Sigmoid colon (tissue), 6 donors: ENCODE measurements at regions not wholly inside any gene's neighbourhood (a gene's known extent, or its start where the extent isn't known, plus 50 kb on each side); places are given as distances from the start of the nearest gene placed in this dataset.

Source experiments
- DNase-seq: peaks from one replicate; pipeline ENCODE4 v3.0.0-alpha.2; 2019
- H3K27ac ChIP-seq, 4 donors: fragments of 200-600 bp; sonication (generic); one replicate each; pipeline ENCODE4 v1.5.1; 2016 to 2019; ENCODE audit warnings: mild to moderate bottlenecking in 1 of 4
- H3K27me3 ChIP-seq, 3 donors: fragments of 200-600 bp; sonication (generic); one replicate each; pipeline ENCODE4 v1.5.1; 2019; ENCODE audit warnings: mild to moderate bottlenecking in 1 of 3
- H3K36me3 ChIP-seq, 4 donors: fragments of 200-600 bp; sonication (generic); one replicate each; pipeline ENCODE4 v1.5.1; 2016 to 2019
- H3K4me1 ChIP-seq, 4 donors: fragments of 200-600 bp; sonication (generic); one replicate each; pipeline ENCODE4 v1.5.1; 2017 to 2019
- H3K4me3 ChIP-seq, 4 donors: fragments of 200-600 bp; sonication (generic); one replicate each; pipeline ENCODE4 v1.5.1; 2017 to 2019; ENCODE audit warnings: mild to moderate bottlenecking in 2 of 4, moderate library complexity in 1 of 4
- H3K9me3 ChIP-seq, 4 donors: fragments of 200-600 bp in 3 of 4; sonication (generic) in 3 of 4; one replicate each; pipeline versions ENCODE4 v1.5.1 to v1.6.1; 2013 to 2019
- CTCF ChIP-seq, 4 experiments: fragments of 450-650 bp in 3 of 4; fragments of 200-600 bp in 1 of 4; IDR thresholded peaks; one replicate each; pipeline ENCODE4 v1.5.1; 2016 to 2019; ENCODE audit warnings: antibody characterized with exemption in 4 of 4, mild to moderate bottlenecking in 3 of 4, moderate library complexity in 2 of 4
- EP300 ChIP-seq, 4 donors: sonication (generic); formaldehyde crosslinking; IDR thresholded peaks; one replicate each; pipeline ENCODE4 v1.6.1; 2017; ENCODE audit warnings: antibody characterized with exemption in 4 of 4
- POLR2A ChIP-seq, 2 donors: fragments of 450-650 bp; IDR thresholded peaks; one replicate each; pipeline ENCODE4 v1.6.1; 2016; ENCODE audit warnings: antibody characterized with exemption in 2 of 2, mild to moderate bottlenecking in 2 of 2, moderate library complexity in 2 of 2
- POLR2AphosphoS5 ChIP-seq, 4 donors: sonication (generic); formaldehyde crosslinking; IDR thresholded peaks; one replicate each; pipeline ENCODE4 v1.6.1; 2017; ENCODE audit warnings: antibody characterized with exemption in 4 of 4
- WGBS, 2 donors: extraction: QIAGEN DNeasy Blood & Tissue Kit; methylation state at CpG; one replicate each; pipeline ENCODE4 v1.1.7; 2013; 5-methylcytosine and 5-hydroxymethylcytosine counted together
- intact Hi-C: fragments of 100-400 bp; cut with DNase I; formaldehyde crosslinking; loops from one replicate; pipeline ENCODE4 v1.15.1; 2023
- donor health status: healthy with polysubstance abuse.
- donor health status: healthy.

- Histone ChIP-seq H3K4me1 (no peaks in the 10 kb centered on the region), H3K27me3 (no peaks in the 10 kb centered on the region), H3K27ac (no peak overlapping the region), H3K4me3 (no peak overlapping the region), H3K36me3 (no peaks in the 10 kb centered on the region), H3K9me3 (no peaks in the 10 kb centered on the region)
- no peak for DNase-seq
- 78 to 90% methylated on average over 8 of the region's 8 CpGs for WGBS, 2 donors
- TF ChIP-seq POLR2A (IDR thresholded peaks at IDR 0.05) (no peak), CTCF (IDR thresholded peaks at IDR 0.05) (no peak), POLR2AphosphoS5 (IDR thresholded peaks at IDR 0.05) (no peak), EP300 (IDR thresholded peaks at IDR 0.05) (no peak)
- intact Hi-C loops = no loop called here
Measured at GRCh38 chr1:178652506-178653490, 72.2 kb upstream of the RALGPS2 start.

- Histone ChIP-seq H3K9me3 (no peaks in the 10 kb centered on the region), H3K27me3 (no peaks in the 10 kb centered on the region), H3K36me3 (no peaks in the 10 kb centered on the region), H3K4me1 (no peaks in the 10 kb centered on the region), H3K27ac (no peak overlapping the region), H3K4me3 (no peak overlapping the region)
- TF ChIP-seq POLR2AphosphoS5 (IDR thresholded peaks at IDR 0.05) (no peak), EP300 (IDR thresholded peaks at IDR 0.05) (no peak), POLR2A (IDR thresholded peaks at IDR 0.05) (no peak), CTCF (IDR thresholded peaks at IDR 0.05) (no peak)
- 70 to 90% methylated on average over 4 of the region's 4 CpGs for WGBS, 2 donors
- intact Hi-C loops = no loop called here
- DNase-seq = no peak
Measured at GRCh38 chr1:178659789-178660208, 65.2 kb upstream of the RALGPS2 start.

GRCh38 chr1:178660461-178660860 lies 64.6 kb upstream of the RALGPS2 start:
- no peaks in the 10 kb centered on the region for H3K36me3 ChIP-seq
- H3K27ac ChIP-seq = no peak overlapping the region
- no peaks in the 10 kb centered on the region for H3K4me1 ChIP-seq
- H3K4me3 ChIP-seq = no peak overlapping the region
- no peak for DNase-seq
- WGBS, 2 donors = 91 to 97% methylated on average over 1 of the region's 1 CpG
- TF ChIP-seq CTCF (IDR thresholded peaks at IDR 0.05) (no peak), EP300 (IDR thresholded peaks at IDR 0.05) (no peak), POLR2A (IDR thresholded peaks at IDR 0.05) (no peak), POLR2AphosphoS5 (IDR thresholded peaks at IDR 0.05) (no peak)
- H3K9me3 ChIP-seq = no peaks in the 10 kb centered on the region
- intact Hi-C loops = no loop called here
- no peaks in the 10 kb centered on the region for H3K27me3 ChIP-seq

GRCh38 chr1:178664278-178664677 lies 60.8 kb upstream of the RALGPS2 start:
- DNase-seq = no peak

More at GRCh38 chr1:178664278-178664677, 60.8 kb upstream of the RALGPS2 start:
- no peaks in the 10 kb centered on the region for H3K27me3 ChIP-seq
- H3K27ac ChIP-seq = no peak overlapping the region
- H3K9me3 ChIP-seq = no peaks in the 10 kb centered on the region
- no peak for TF ChIP-seq POLR2A (IDR thresholded peaks at IDR 0.05)
- TF ChIP-seq CTCF (IDR thresholded peaks at IDR 0.05) = no peak
- no peak for TF ChIP-seq POLR2AphosphoS5 (IDR thresholded peaks at IDR 0.05)
- TF ChIP-seq EP300 (IDR thresholded peaks at IDR 0.05) = no peak
- 73 to 84% methylated on average over 5 of the region's 5 CpGs for WGBS, 2 donors
- no peaks in the 10 kb centered on the region for H3K36me3 ChIP-seq
- no peak overlapping the region for H3K4me3 ChIP-seq
- intact Hi-C loops = no loop called here
- H3K4me1 ChIP-seq = no peaks in the 10 kb centered on the region
